GM19395 (cell line): ENCODE measurements at regions not wholly inside any gene's neighbourhood (a gene's known extent, or its start where the extent isn't known, plus 50 kb on each side); places are given as distances from the start of the nearest gene placed in this dataset.

ENCODE experiments used
- ATAC-seq: cut with Tn5 transposase; IDR thresholded peaks from one replicate; pipeline ENCODE4 v1.9.1; 2021; ENCODE audit warnings: mild to moderate bottlenecking, moderate library complexity; ENCODE audit not compliant: unreplicated experiment

DNA sequence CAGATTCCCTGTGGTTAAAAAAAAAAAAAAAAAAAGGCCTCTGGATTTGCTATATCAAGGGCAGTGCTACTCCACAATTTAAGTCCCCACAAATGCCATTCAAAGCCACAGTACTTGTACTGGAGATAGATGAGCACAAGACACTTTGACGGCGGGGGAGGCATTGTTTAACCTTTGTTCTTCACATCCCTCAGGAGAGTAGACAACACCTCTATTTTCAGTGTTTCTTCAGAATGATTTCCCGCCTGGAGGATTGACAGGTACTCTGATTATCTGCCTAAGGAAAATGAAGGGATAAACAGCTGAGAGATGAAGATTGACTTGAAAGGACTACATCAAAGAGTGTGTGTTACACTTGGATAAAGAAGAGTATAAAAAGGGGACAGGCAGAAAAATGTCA lies 58.7 kb downstream of the OTOL1 start:
- ATAC-seq: no peak

DNA sequence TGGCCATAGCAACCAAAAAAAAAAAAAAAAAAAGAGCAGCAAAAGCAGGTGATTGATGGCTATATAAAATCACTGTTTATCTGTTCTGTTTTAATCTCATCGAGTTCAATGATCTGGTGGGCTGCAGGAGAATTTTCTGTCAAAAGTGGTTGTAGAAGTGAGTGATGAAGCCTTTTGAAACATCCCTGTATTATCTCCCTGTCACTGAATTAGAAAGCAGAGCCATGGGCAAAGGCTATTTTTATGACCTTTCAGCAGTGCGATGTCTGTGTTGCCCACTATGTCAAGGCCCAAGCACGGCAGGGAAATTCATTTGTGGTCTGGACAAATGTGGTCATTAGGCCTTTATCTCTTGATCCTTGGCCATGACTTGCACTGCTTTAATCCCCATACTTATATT lies 59.9 kb downstream of the OTOL1 start:
- no peak for ATAC-seq

DNA sequence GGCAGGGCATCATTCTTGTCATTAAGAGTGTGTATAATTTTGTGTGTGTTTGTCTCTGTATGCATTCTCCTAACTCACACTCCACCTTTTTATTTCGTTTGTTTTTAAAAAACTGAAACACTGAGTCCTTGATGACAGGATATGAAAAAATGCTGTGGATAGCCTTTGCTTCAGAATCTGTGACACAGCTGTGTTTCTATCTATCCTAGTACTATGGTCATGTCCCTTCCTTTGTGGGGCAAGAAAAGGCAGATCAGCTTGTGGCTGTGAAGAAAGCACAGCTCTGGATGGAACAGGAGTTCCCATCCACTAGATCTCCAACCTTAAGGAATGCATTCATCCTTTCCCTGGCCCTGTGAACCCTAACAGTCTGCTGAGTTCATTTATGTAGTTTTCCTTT lies 60.3 kb downstream of the OTOL1 start:
- ATAC-seq: no peak

DNA sequence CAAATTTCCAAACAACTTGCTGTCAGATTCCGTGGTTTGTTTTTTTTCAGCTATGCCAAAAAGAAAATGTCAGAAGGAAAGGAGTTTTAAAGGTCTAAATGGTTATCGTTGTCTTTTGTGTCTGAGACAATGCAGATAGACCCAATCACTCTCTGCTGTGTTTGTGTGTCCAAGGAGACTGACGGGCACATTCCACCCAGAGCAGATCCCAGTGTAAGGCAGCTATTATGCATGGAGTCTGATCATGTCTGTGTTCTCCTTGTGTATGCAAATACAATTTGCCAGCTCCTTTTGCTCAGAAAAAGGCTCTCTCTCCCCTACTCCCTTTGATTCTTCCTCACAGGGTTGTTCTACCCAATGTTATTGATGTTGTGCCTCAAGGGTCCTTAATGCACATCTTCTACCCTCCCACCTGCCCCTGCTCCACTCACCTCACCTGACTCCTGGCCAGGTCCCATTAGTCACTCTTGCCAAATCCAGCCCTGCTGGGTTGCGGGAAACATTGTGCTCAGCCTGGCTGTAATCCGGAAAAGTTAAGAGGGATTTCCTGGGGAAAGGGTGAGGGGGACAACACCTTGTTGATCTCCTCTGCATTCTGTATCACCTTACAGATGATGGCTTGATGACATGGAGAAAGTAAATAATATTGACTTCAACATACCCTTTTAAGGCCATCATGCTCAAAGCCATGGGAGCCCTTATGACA lies 61.0 kb downstream of the OTOL1 start:
- ATAC-seq: no peak

DNA sequence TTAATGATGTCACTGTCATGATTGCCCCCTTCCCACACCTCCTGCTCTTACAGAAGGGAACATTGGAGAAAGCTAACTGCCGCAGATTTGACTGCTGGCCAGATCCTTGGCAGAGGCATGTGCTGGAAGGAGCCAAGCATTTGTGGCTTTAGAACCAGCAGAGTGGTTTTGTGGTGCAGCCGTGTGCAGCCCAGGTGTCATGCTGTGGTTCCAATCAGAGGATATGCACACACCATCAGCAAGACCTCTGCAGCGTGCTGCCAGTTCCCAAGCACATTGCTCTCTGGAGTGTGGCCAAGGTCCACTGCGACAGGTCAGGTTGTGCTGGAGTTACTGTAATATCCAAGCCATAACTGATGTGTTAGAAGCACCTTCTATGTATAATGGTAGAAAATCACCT lies 61.6 kb downstream of the OTOL1 start:
- ATAC-seq: no peak

DNA sequence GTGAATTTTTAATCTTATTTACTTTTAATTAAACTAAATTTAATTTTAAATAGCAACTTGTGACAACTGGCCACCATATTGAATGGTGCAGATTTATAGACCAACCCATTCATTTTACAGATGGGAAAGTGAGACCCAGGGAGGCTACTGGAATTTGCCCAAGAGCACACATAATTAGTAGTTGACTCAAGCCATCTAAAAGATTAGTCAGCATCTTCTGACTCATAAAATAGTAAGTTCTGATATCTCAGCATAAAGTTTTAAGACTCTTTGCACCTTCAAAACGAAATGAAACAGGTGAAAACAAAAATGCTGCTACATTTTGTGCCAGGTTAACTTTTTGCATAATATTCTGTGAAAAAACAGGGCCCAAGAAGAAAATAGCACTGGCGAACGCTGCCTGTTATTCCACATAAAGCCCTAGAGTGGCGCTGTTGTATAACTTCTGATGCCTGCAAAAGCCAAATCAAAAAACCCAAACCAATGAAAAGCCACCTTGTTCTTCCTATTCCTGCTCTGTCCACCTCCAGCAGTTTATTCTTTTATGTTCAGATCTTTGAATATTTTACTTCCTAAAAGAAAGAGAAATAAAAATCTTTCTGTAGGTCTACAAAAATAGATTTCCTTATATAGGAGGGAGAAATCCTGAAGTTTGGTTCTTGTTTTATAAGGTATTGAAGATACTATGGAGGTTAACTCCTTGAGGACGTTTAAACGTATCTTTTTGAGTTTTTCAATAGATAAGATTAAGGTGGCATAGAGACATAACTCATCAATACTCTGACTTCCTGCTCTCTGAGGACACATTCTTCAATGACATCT lies 62.8 kb downstream of the OTOL1 start:
- ATAC-seq: peak; percentile 68

DNA sequence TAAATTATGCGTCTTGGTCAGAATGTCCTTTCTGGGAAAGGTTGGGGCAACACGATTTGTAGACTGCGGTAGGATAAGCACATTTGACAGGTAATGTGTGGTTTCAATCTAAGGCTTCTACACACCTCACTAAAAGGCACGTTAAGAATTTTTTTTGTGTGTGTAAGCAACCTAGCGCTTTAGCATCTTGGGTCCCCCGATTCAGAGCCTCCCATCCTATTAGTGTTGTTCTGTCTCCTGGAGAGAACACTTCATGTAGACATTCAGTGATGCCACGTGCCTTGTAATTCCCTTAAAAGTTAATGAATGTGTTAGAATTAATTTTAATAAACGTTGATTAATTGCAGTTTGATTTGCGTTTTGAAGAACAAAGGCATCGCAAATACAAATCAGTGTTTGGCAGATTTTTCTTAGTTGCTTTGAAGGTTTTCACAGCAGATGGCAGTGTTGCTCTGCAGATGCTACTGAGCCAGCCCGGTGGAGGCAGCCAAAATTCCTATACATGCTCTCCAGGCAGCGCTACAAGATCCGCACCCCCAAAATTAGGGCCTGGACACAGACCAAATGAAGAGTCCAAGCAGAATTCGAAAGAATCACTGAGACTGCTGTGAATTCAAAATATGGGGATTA lies 63.5 kb downstream of the OTOL1 start:
- peak; percentile 52 for ATAC-seq

DNA sequence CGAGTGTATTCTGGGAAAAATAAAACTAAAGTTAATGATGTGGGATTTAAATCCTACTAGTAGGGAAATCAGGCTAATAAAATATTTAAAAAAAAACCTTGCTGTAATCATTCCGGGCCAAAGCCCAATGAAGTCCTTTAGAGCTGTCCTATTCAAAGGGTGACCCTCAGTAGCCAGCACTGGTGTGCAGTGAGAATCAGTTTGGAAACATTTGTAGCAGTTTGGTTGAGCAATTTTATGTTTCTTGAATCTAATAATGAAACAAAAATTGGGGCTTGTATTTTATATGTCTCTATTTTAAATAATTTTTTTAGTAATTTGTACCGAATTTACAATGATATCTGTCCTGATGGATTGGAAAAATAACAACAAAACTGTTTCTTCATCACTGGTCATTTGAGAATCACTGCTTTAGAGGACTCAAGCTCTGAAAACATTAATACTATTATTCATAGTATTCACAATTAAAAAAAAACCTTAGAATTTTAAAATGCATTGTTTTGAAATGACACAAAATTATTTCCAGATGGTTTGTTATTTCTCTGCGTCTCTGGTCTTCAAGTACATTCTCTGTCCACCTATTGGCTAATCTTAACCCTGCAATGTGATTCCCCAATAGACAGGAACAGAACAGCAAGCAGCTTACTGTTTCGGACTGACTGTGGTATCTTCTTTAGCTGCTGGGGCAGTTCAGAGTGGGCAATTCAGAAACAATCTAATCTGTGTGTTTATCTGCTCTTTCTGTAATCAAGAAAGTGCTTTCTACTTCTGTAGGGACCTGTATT lies 71.2 kb downstream of the OTOL1 start:
- no peak for ATAC-seq

DNA sequence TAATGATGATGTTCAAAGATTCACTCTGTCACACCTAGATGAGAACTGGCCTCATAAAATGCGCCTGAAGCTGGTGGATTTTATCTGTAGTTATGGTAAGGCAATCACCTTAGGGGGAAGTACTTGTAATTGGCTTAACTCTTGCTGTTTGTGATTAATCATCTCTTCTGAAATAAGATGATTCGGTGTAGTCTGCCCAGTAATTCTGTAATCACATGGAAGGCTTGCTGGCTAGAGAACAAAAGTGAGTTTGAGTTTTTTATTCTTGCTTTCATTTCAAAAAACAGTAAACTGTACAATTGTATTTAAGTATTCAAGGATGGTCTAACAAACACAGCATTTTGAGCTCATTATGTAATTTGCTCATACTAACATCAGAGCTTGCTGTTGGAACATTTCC lies 72.1 kb downstream of the OTOL1 start:
- ATAC-seq: no peak

DNA sequence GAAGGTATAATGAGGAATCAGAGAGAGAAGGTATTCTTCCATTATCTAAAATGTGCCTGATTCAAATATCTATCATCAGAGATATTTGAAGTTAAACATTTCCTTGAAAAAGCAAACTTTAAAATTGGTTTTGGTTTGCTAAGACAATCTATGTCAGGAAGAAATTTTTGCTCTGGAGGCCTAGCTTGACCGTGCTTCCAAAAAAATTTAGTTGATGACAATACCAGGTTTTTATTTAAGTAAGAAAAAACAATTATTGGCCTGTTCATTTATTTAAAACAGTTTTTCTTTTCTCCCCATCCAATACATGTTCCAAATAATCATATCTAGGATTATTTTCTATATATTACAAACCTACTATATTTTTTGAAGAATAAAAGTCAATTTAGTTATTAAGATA lies 75.3 kb downstream of the OTOL1 start:
- ATAC-seq: no peak

DNA sequence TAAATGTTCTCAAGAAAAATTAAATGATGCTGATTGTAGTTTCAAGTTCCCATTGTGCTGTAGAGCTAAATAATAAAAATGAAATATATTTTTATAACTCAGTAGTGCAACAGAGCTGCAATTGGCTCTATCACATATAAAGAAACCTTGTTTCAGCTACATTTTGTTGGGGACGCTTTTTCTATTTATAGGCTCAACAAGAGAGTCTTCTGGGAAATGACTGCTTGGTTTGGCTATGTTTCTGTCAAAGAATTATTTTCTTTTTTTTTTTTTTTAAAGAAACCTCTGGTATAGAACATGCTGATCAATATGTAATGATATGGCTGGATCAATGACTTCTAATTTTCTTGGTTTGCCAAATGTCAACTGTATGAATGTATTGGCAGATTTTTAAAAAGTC lies 76.5 kb downstream of the OTOL1 start:
- no peak for ATAC-seq

DNA sequence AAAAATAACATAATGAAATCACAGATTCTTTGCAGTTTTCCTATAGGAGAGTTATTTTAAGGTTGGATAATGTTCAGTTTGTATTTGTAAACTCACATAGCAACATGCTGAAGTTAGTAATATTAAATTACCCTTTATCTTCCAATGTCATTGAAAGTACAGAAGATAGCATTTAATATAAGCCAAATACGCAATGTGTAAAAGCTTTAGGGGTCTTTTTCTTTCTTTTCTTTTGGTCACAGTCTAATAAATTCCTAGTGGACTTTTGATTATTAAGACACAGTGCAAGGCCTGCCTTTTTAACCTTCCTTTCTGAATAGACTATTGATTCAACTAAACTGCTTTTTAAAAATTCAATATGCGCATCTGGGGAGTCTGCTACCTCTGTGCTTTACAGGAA lies 79.3 kb downstream of the OTOL1 start:
- ATAC-seq: no peak

DNA sequence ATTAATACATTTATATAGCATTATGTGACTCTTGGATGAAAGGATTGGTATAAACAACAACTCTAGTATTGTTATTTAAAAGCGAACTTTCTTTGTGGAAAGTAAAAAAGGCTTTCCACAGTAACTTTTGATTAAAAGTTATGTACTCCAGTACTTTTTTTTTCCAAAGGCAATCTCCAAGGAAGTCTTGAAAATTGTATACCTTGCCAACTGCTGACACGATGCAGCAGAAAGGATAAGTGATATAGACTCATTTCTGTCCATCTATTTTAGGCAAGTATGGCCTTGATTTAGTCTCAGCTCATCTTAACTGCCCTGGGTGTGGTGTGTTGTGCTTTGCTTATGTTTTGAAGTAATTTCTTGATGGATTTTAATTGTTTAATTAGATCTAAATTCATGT lies 79.7 kb downstream of the OTOL1 start:
- ATAC-seq: no peak

DNA sequence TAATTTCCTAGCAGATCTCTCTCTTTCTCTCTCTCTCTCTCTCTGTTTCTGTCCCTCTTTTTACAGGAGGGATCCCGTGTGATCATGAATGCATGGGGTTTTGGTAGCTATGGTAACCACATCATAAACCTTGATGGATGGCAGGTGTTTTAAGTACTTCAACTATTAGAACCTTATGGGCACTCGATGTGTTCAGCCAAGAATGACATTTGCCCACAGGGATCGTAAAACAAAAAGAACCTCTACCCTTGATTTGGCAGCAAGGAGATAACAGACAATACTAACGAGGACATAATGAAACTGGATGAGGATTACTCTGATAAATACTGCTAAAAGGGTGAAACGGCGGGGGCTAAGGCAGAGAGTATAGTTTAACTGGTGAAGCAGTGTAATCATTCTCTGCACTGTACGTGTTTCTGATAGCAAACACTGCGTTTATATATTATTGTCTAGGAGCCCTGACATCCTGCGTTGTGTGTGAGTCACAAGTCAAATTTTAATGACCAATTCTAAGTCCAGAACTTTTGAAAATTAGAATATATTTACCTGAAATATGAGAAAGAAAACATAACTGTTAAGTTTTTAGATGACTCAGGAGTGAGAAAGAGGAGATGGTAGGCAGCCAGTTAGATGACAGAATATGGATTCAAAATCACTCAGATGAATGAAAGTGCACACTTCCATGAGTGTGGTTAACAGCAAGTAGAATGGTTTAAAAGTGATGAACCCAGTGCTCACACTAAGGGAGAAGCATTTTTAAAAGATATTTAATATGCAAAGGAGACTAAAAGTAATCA lies 80.3 kb downstream of the OTOL1 start:
- no peak for ATAC-seq

DNA sequence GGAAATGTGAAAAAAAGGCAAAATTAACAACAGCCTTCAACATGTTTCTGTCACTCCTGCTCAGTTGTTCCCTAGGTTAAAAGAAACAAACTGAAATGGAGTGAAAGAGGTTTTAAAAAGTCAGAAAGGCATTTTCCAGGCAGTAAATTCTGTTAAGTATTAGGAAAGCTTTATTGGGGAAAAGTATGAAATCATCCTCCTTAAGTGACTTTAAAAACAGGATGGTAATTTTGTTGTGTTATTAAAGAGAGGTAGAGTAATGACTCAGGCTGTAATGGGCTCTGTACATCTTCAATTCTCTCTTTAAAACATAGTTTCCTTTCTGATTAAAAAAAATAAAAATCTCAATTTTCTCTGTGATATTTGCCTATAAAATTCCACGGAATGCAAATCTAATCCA lies 81.1 kb downstream of the OTOL1 start:
- ATAC-seq: no peak

DNA sequence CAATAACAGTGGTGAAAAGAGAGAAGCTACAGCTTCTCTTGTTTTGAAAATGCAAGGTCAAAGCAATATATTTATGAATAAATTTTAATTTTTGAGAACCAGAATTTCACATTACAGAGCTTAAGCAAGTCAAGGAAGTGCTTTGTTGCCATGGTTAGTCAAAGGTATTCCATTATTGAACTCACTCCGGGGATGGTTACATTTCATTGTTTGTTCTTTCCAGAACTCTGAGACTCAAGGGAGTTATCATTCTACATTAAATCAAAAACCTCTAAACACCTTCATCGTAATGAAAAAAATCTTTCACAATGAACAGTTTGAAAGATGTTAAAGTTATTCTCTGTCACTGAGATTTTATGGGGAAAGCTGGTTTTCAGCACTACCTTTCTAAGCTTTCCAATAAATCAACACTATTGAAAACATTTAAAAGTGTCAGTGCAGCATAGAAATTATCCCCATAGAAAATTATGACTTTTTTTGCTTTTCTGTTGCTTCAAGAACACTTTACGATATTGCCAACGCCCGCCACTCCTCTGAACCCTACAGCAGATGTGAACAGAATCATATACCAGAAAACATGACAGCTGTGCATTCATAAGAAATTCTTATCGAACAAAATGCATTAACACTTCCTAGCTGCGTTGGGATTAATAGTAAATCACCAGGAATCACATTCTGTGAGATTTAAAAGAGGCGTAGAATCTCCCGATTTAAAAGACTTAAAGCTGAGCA lies 83.0 kb downstream of the OTOL1 start:
- ATAC-seq: no peak

DNA sequence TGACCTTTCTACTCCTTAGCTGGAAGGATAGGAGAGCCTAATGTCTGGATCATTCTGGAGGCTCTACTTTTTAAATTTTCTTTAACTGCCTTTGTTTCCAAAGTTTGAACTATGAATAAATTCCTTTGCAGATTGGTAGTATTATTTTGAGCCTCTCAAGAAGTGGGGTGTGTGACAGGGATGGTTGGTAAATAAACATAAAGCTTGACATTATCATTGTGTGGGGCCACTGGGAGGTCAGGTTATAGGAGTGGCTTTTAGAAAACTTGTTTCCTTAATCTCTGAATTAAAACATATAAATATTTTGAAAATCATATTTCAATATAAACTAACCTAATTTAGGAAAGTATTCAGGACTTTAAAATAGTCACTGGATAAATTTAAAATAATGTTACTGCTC lies 89.3 kb downstream of the OTOL1 start:
- no peak for ATAC-seq

DNA sequence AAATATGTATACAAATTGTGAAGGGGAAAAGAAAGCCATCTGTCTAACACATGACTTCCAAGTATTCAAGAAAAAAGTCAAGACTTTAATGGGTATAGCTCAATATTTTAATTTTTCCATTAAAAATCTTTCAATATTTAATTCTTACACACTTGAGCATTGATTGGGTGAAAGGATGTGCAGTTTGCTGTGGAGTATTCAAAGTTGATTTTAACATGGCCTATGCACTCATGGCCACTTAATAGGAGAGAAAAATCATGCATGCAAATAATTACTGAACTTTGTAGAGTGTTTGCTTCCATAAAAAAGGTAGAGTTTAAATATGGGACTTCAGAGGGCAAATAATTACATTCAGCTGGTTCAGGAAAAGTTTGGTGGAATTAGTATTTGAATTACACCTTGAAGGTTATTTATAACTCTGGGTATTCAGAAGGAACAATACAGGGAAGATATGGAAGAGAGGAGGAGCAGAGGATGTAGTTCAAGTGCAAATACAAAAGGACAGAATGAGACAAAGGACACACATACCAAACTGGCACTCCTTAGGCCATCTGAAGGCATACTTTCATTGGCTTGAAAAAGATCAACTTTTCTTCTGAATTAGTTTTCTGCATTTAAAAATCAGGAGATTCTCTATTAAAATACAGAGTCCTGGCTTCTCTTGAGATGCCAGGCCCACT lies 90.1 kb downstream of the OTOL1 start:
- no peak for ATAC-seq

DNA sequence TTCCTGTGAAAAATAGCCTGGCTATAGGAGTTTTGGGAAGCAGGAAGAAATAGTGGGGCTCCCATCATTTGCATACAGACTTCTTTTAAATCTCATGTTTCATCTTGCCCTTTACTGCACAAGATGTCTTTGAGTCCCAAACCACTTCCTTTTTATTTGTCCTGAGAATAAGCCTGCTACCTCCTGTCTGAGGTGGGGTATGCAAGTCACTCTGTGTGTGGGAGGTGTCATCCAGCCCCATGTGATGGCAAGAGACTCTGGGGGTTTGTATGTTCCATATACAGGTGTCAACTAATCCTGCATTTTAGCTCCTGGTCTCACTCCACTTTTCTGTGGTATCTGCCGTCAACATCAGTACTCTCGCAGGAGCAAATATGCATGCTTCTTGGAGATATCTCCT lies 102.0 kb downstream of the OTOL1 start:
- no peak for ATAC-seq
